HG03108 (cell line): ENCODE measurements at regions not wholly inside any gene's neighbourhood (a gene's known extent, or its start where the extent isn't known, plus 50 kb on each side); places are given as distances from the start of the nearest gene placed in this dataset.
A peak's percentile ranks its signal among the peaks of the same experiment; 100 is the strongest.
"Not testable (repeated sequence)": the region's sequence is repeated elsewhere in the genome, so short reads cannot be mapped to it uniquely, and the experiment has no call there.

ENCODE experiments used
- ATAC-seq: cut with Tn5 transposase; IDR thresholded peaks from one replicate; pipeline ENCODE4 v1.9.1; 2021; ENCODE audit warnings: moderate library complexity; ENCODE audit not compliant: unreplicated experiment

- ATAC-seq: no peak
These were observed 247.6 kb downstream of the SMAD2 start for GRCh38 chr18:47682876-47683275.

- ATAC-seq: peak; percentile 80
These were observed 250.0 kb downstream of the SMAD2 start for GRCh38 chr18:47680488-47680887.

- peak; percentile 55 for ATAC-seq
These were observed 250.6 kb downstream of the SMAD2 start for GRCh38 chr18:47679864-47680263.

- ATAC-seq: no peak
These were observed 252.5 kb downstream of the SMAD2 start for GRCh38 chr18:47677952-47678351.

- no peak for ATAC-seq
These were observed 260.6 kb downstream of the SMAD2 start for GRCh38 chr18:47669815-47670214.

GRCh38 chr18:47658498-47658897 lies 272.0 kb downstream of the SMAD2 start:
- ATAC-seq: no peak

GRCh38 chr18:47654988-47655387 lies 275.5 kb downstream of the SMAD2 start:
- ATAC-seq: no peak

GRCh38 chr18:47644896-47645295 lies 285.6 kb downstream of the SMAD2 start:
- ATAC-seq: no peak

GRCh38 chr18:47637551-47637950 lies 292.9 kb downstream of the SMAD2 start:
- not testable (repeated sequence) for ATAC-seq

GRCh38 chr18:47635416-47635815 lies 295.0 kb downstream of the SMAD2 start:
- ATAC-seq: no peak

- ATAC-seq: no peak
These were observed 297.4 kb downstream of the SMAD2 start for GRCh38 chr18:47632970-47633635.

- no peak for ATAC-seq
These were observed 301.6 kb downstream of the SMAD2 start for GRCh38 chr18:47628893-47629292.

- ATAC-seq: no peak
These were observed 302.1 kb downstream of the SMAD2 start for GRCh38 chr18:47628240-47628781.

- ATAC-seq: no peak
These were observed 303.4 kb downstream of the SMAD2 start for GRCh38 chr18:47627030-47627429.

- no peak for ATAC-seq
These were observed 310.5 kb downstream of the SMAD2 start for GRCh38 chr18:47619771-47620448.

GRCh38 chr18:47618758-47619157 lies 311.7 kb downstream of the SMAD2 start:
- ATAC-seq: no peak

- ATAC-seq: no peak
These were observed 315.4 kb downstream of the SMAD2 start for GRCh38 chr18:47615043-47615442.

- no peak for ATAC-seq
These were observed 316.5 kb downstream of the SMAD2 start for GRCh38 chr18:47613929-47614328.

- ATAC-seq: no peak
These were observed 318.8 kb downstream of the SMAD2 start for GRCh38 chr18:47611649-47612048.

GRCh38 chr18:47606526-47606925 lies 323.9 kb downstream of the SMAD2 start:
- no peak for ATAC-seq

GRCh38 chr18:47605093-47605492 lies 325.4 kb downstream of the SMAD2 start:
- ATAC-seq: no peak

GRCh38 chr18:47604021-47604420 lies 326.4 kb downstream of the SMAD2 start:
- no peak for ATAC-seq
